ENCODE measurements at regions not wholly inside any gene's neighbourhood (a gene's known extent, or its start where the extent isn't known, plus 50 kb on each side); places are given as distances from the start of the nearest gene placed in this dataset.
"Not testable (repeated sequence)": the region's sequence is repeated elsewhere in the genome, so short reads cannot be mapped to it uniquely, and the experiment has no call there.

- H3K27me3 Mint-ChIP-seq, result no peaks in the 10 kb centered on the region
- POLR2A ChIA-PET, result no interaction called here
Measured at GRCh38 chr10:9560976-9561375, 1456.7 kb upstream of the CELF2 start.

GRCh38 chr10:9561821-9562505 is 1455.7 kb upstream of the CELF2 start:
- H3K4me1 Mint-ChIP-seq, result no peaks in the 10 kb centered on the region
- H3K27me3 Mint-ChIP-seq, result no peaks in the 10 kb centered on the region
- DNase-seq (no peak), ATAC-seq (ENCODE audit: low read depth) (no peak)
- no peak overlapping the region for H3K4me3 Mint-ChIP-seq
- POLR2A ChIA-PET, result no interaction called here
- no peak overlapping the region for H3K27ac Mint-ChIP-seq
- H3K9me3 Mint-ChIP-seq, result no peaks in the 10 kb centered on the region
- H3K36me3 Mint-ChIP-seq, result no peaks in the 10 kb centered on the region

More at GRCh38 chr10:9560976-9561375, 1456.7 kb upstream of the CELF2 start:
- no peak overlapping the region for H3K27ac Mint-ChIP-seq
- DNase-seq (no peak), ATAC-seq (ENCODE audit: low read depth) (no peak)
- H3K4me1 Mint-ChIP-seq, result no peaks in the 10 kb centered on the region
- no peaks in the 10 kb centered on the region for H3K36me3 Mint-ChIP-seq
- H3K4me3 Mint-ChIP-seq, result no peak overlapping the region
- no peaks in the 10 kb centered on the region for H3K9me3 Mint-ChIP-seq

GRCh38 chr10:9577746-9578145 is 1439.9 kb upstream of the CELF2 start:
- Mint-ChIP-seq H3K9me3 (peaks cover 1% of the 10 kb centered on the region), H3K4me3 (no peak overlapping the region), H3K36me3 (no peaks in the 10 kb centered on the region), H3K27me3 (no peaks in the 10 kb centered on the region), H3K4me1 (no peaks in the 10 kb centered on the region), H3K27ac (no peak overlapping the region)
- DNase-seq (no peak), ATAC-seq (ENCODE audit: low read depth) (no peak)
- POLR2A ChIA-PET, result no interaction called here

GRCh38 chr10:9579110-9579705 is 1438.5 kb upstream of the CELF2 start:
- no peak for ATAC-seq (ENCODE audit: low read depth)

GRCh38 chr10:9582803-9583202 is 1434.9 kb upstream of the CELF2 start:
- ATAC-seq (ENCODE audit: low read depth); H3K9me3 Mint-ChIP-seq; H3K27me3 Mint-ChIP-seq; H3K27ac Mint-ChIP-seq; DNase-seq; H3K4me1 Mint-ChIP-seq; H3K36me3 Mint-ChIP-seq; POLR2A ChIA-PET; H3K4me3 Mint-ChIP-seq: not testable (repeated sequence)

More at GRCh38 chr10:9579110-9579705, 1438.5 kb upstream of the CELF2 start:
- DNase-seq, result no peak
- Mint-ChIP-seq H3K36me3 (no peaks in the 10 kb centered on the region), H3K27ac (no peak overlapping the region), H3K27me3 (no peaks in the 10 kb centered on the region), H3K9me3 (no peaks in the 10 kb centered on the region), H3K4me3 (no peak overlapping the region), H3K4me1 (no peaks in the 10 kb centered on the region)
- POLR2A ChIA-PET, result no interaction called here

GRCh38 chr10:9596368-9596920 is 1421.2 kb upstream of the CELF2 start:
- POLR2A ChIA-PET, result no interaction called here
- no peak overlapping the region for H3K4me3 Mint-ChIP-seq

GRCh38 chr10:9602998-9603397 is 1414.7 kb upstream of the CELF2 start:
- no peak for ATAC-seq (ENCODE audit: low read depth)
- H3K36me3 Mint-ChIP-seq, result no peaks in the 10 kb centered on the region

More at GRCh38 chr10:9596368-9596920, 1421.2 kb upstream of the CELF2 start:
- ATAC-seq (ENCODE audit: low read depth), result no peak
- H3K27ac Mint-ChIP-seq, result no peak overlapping the region
- no peaks in the 10 kb centered on the region for H3K4me1 Mint-ChIP-seq
- no peaks in the 10 kb centered on the region for H3K36me3 Mint-ChIP-seq
- H3K9me3 Mint-ChIP-seq, result no peaks in the 10 kb centered on the region
- no peaks in the 10 kb centered on the region for H3K27me3 Mint-ChIP-seq
- no peak for DNase-seq

GRCh38 chr10:9603972-9604371 is 1413.7 kb upstream of the CELF2 start:
- ATAC-seq (ENCODE audit: low read depth) (no peak), DNase-seq (no peak)
- H3K9me3 Mint-ChIP-seq, result no peaks in the 10 kb centered on the region
- POLR2A ChIA-PET, result no interaction called here
- H3K4me3 Mint-ChIP-seq, result no peak overlapping the region
- no peak overlapping the region for H3K27ac Mint-ChIP-seq
- H3K36me3 Mint-ChIP-seq, result no peaks in the 10 kb centered on the region
- H3K4me1 Mint-ChIP-seq, result no peaks in the 10 kb centered on the region
- H3K27me3 Mint-ChIP-seq, result no peaks in the 10 kb centered on the region

More at GRCh38 chr10:9602998-9603397, 1414.7 kb upstream of the CELF2 start:
- Mint-ChIP-seq H3K4me1 (no peaks in the 10 kb centered on the region), H3K4me3 (no peak overlapping the region), H3K27ac (no peak overlapping the region), H3K27me3 (no peaks in the 10 kb centered on the region), H3K9me3 (no peaks in the 10 kb centered on the region)
- DNase-seq, result no peak
- POLR2A ChIA-PET, result no interaction called here

GRCh38 chr10:9605231-9605630 is 1412.4 kb upstream of the CELF2 start:
- H3K27ac Mint-ChIP-seq, result no peak overlapping the region
- no peaks in the 10 kb centered on the region for H3K27me3 Mint-ChIP-seq
- POLR2A ChIA-PET, result no interaction called here
- no peak overlapping the region for H3K4me3 Mint-ChIP-seq
- H3K4me1 Mint-ChIP-seq, result no peaks in the 10 kb centered on the region
- DNase-seq, result no peak
- no peaks in the 10 kb centered on the region for H3K36me3 Mint-ChIP-seq
- no peaks in the 10 kb centered on the region for H3K9me3 Mint-ChIP-seq
- no peak for ATAC-seq (ENCODE audit: low read depth)

GRCh38 chr10:9608602-9609001 is 1409.1 kb upstream of the CELF2 start:
- ATAC-seq (ENCODE audit: low read depth) (no peak), DNase-seq (no peak)
- H3K27me3 Mint-ChIP-seq, result no peaks in the 10 kb centered on the region
- POLR2A ChIA-PET, result no interaction called here
- no peak overlapping the region for H3K27ac Mint-ChIP-seq
- no peaks in the 10 kb centered on the region for H3K36me3 Mint-ChIP-seq
- H3K4me1 Mint-ChIP-seq, result no peaks in the 10 kb centered on the region
- H3K9me3 Mint-ChIP-seq, result peaks cover 1% of the 10 kb centered on the region
- H3K4me3 Mint-ChIP-seq, result no peak overlapping the region

GRCh38 chr10:9613338-9614075 is 1404.2 kb upstream of the CELF2 start:
- no peaks in the 10 kb centered on the region for H3K4me1 Mint-ChIP-seq
- H3K27me3 Mint-ChIP-seq, result no peaks in the 10 kb centered on the region
- H3K36me3 Mint-ChIP-seq, result no peaks in the 10 kb centered on the region
- H3K27ac Mint-ChIP-seq, result no peak overlapping the region
- DNase-seq (no peak), ATAC-seq (ENCODE audit: low read depth) (no peak)
- no peak overlapping the region for H3K4me3 Mint-ChIP-seq
- POLR2A ChIA-PET, result no interaction called here
- peaks cover 1% of the 10 kb centered on the region for H3K9me3 Mint-ChIP-seq

GRCh38 chr10:9615189-9615588 is 1402.5 kb upstream of the CELF2 start:
- Mint-ChIP-seq H3K27ac (no peak overlapping the region), H3K4me1 (no peaks in the 10 kb centered on the region), H3K27me3 (no peaks in the 10 kb centered on the region), H3K4me3 (no peak overlapping the region), H3K36me3 (no peaks in the 10 kb centered on the region), H3K9me3 (peaks cover 3% of the 10 kb centered on the region)
- ATAC-seq (ENCODE audit: low read depth) (no peak), DNase-seq (no peak)
- POLR2A ChIA-PET, result no interaction called here

- no peak overlapping the region for H3K4me3 Mint-ChIP-seq
- H3K27ac Mint-ChIP-seq, result no peak overlapping the region
- POLR2A ChIA-PET, result no interaction called here
- H3K9me3 Mint-ChIP-seq, result peaks cover 1% of the 10 kb centered on the region
- no peak for DNase-seq
- ATAC-seq (ENCODE audit: low read depth), result no peak
- H3K4me1 Mint-ChIP-seq, result no peaks in the 10 kb centered on the region
- H3K36me3 Mint-ChIP-seq, result no peaks in the 10 kb centered on the region
- no peaks in the 10 kb centered on the region for H3K27me3 Mint-ChIP-seq
Measured at GRCh38 chr10:9621216-9621615, 1396.5 kb upstream of the CELF2 start.

GRCh38 chr10:9625304-9625703 is 1392.4 kb upstream of the CELF2 start:
- Mint-ChIP-seq H3K27me3 (no peaks in the 10 kb centered on the region), H3K4me1 (no peaks in the 10 kb centered on the region), H3K36me3 (no peaks in the 10 kb centered on the region), H3K9me3 (no peaks in the 10 kb centered on the region), H3K4me3 (no peak overlapping the region), H3K27ac (no peak overlapping the region)
- no peak for ATAC-seq (ENCODE audit: low read depth)
- DNase-seq, result no peak
- POLR2A ChIA-PET, result no interaction called here

All from activated naive CD8-positive, alpha-beta T cell treated with anti-CD3 and anti-CD28 coated beads, Interleukin-2, amount 10 ng/mL, durations not matched to agents 7 days and 5 days (primary cell).